Activated gamma-delta T cell treated with anti-CD3 and anti-CD28 coated beads, Interleukin-2, amount 50 U/mL, for 16 hours (primary cell): ENCODE measurements at regions not wholly inside any gene's neighbourhood (a gene's known extent, or its start where the extent isn't known, plus 50 kb on each side); places are given as distances from the start of the nearest gene placed in this dataset.

Source experiments
- DNase-seq: peaks from one replicate; pipeline ENCODE4 v3.0.0-alpha.2; 2020; ENCODE audit warnings: low read depth

GRCh38 chr10:111203615-111204014 lies 126.8 kb downstream of the ADRA2A start:
- no peak for DNase-seq

GRCh38 chr10:111204838-111205237 lies 128.0 kb downstream of the ADRA2A start:
- no peak for DNase-seq

- no peak for DNase-seq
These were observed 129.7 kb downstream of the ADRA2A start for GRCh38 chr10:111206521-111206920.

GRCh38 chr10:111207500-111207899 lies 130.7 kb downstream of the ADRA2A start:
- DNase-seq, result no peak

GRCh38 chr10:111208951-111209350 lies 132.1 kb downstream of the ADRA2A start:
- no peak for DNase-seq

GRCh38 chr10:111209692-111210091 lies 132.9 kb downstream of the ADRA2A start:
- DNase-seq, result no peak

GRCh38 chr10:111211241-111211640 lies 134.4 kb downstream of the ADRA2A start:
- DNase-seq, result no peak

GRCh38 chr10:111211706-111212105 lies 134.9 kb downstream of the ADRA2A start:
- no peak for DNase-seq

GRCh38 chr10:111221682-111222480 lies 145.1 kb downstream of the ADRA2A start:
- DNase-seq, result no peak

- DNase-seq, result no peak
These were observed 146.1 kb downstream of the ADRA2A start for GRCh38 chr10:111222961-111223360.

GRCh38 chr10:111231779-111232178 lies 154.9 kb downstream of the ADRA2A start:
- DNase-seq, result no peak

- no peak for DNase-seq
These were observed 156.6 kb downstream of the ADRA2A start for GRCh38 chr10:111233439-111233838.

- DNase-seq, result no peak
These were observed 157.5 kb downstream of the ADRA2A start for GRCh38 chr10:111234234-111234913.

GRCh38 chr10:111234914-111235302 lies 158.1 kb downstream of the ADRA2A start:
- no peak for DNase-seq

- no peak for DNase-seq
These were observed 163.5 kb downstream of the ADRA2A start for GRCh38 chr10:111240348-111240747.

GRCh38 chr10:111243126-111243525 lies 166.3 kb downstream of the ADRA2A start:
- DNase-seq, result no peak

- no peak for DNase-seq
These were observed 169.3 kb downstream of the ADRA2A start for GRCh38 chr10:111246136-111246535.

- no peak for DNase-seq
These were observed 170.1 kb downstream of the ADRA2A start for GRCh38 chr10:111246814-111247452.

- DNase-seq, result no peak
These were observed 171.1 kb downstream of the ADRA2A start for GRCh38 chr10:111247781-111248389.

GRCh38 chr10:111249925-111250324 lies 173.1 kb downstream of the ADRA2A start:
- no peak for DNase-seq

GRCh38 chr10:111261081-111261615 lies 184.3 kb downstream of the ADRA2A start:
- DNase-seq, result no peak

- no peak for DNase-seq
These were observed 188.5 kb downstream of the ADRA2A start for GRCh38 chr10:111265341-111265740.
